Spinal cord (tissue), 9 donors: ENCODE measurements at regions not wholly inside any gene's neighbourhood (a gene's known extent, or its start where the extent isn't known, plus 50 kb on each side); places are given as distances from the start of the nearest gene placed in this dataset.

Source experiments
- DNase-seq, 6 donors: peaks; one replicate each; pipeline versions ENCODE4 v3.0.0 to v3.0.0-alpha.2; 2013 to 2015; ENCODE audit warnings: low spot score in 6 of 6, low read depth in 4 of 6
- H3K27ac ChIP-seq: one replicate; pipeline ENCODE4 v1.5.1; 2013; ENCODE audit warnings: low read depth, low read length, control low read depth
- H3K27me3 ChIP-seq: one replicate; pipeline ENCODE4 v1.6.1; 2013; ENCODE audit warnings: low read length; ENCODE audit not compliant: control insufficient read depth, insufficient read depth
- H3K36me3 ChIP-seq: one replicate; pipeline ENCODE4 v1.6.1; 2013; ENCODE audit warnings: low read length; ENCODE audit not compliant: control insufficient read depth, insufficient read depth
- H3K4me1 ChIP-seq: one replicate; pipeline ENCODE4 v1.6.1; 2013; ENCODE audit warnings: low read length; ENCODE audit not compliant: control insufficient read depth, insufficient read depth
- H3K4me3 ChIP-seq: one replicate; pipeline ENCODE4 v1.5.1; 2013; ENCODE audit warnings: low read depth, low read length, control low read depth
- H3K9me3 ChIP-seq: one replicate; pipeline ENCODE4 v1.6.1; 2013; ENCODE audit warnings: low read length; ENCODE audit not compliant: control insufficient read depth, insufficient read depth
- WGBS: methylation state at CpG from one replicate; pipeline ENCODE4 v1.1.5; 2013; ENCODE audit warnings: missing lambda C conversion rate; ENCODE audit not compliant: insufficient coverage; 5-methylcytosine and 5-hydroxymethylcytosine counted together
- donor health status: healthy.

DNA sequence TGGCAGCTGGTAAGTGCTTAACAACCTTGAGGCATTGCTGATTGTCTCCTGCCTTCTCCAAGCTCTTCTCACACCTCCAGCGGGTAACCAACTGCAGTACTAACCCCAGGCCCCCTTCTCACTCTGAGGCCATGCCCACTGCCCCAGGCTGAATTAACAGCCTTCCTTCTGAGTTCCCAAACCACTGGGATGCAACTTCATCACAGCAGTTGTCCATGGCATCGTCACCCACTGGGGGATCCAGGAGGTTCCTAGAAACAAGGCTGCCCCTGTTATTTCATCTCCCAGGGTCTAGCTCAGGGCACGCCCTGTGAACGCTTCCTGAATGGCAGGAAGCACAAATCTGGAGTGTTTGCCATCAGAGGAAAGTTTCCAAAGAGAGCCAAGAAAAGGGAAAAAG is 58.0 kb downstream of the SYNE3 start:
- Histone ChIP-seq H3K9me3 (no peaks in the 10 kb centered on the region), H3K36me3 (peaks cover 6% of the 10 kb centered on the region), H3K27me3 (peaks cover 2% of the 10 kb centered on the region), H3K27ac (no peak overlapping the region), H3K4me3 (no peak overlapping the region), H3K4me1 (peaks cover 56% of the 10 kb centered on the region)
- 76% methylated on average over 3 of the region's 4 CpGs for WGBS
- no peak for DNase-seq

DNA sequence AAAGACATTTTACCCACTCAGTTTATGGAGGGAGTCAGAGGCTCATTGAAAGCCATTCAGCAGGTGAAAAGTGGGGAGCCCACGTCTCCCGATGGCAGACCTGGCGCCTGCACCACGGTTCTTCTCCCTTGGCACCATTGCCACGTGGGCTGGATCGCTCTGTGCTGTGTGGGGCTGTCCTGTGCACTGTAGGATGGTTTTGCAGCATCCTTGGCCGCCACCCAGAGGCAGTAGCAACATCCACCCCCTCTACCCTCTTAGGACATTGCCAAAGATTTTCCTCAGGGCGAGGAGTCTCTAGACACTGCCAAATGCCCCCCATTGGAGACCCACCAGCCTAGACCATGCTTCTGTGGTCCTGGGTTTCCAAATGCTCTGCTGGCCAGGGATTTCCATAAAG is 60.2 kb downstream of the SYNE3 start:
- Histone ChIP-seq H3K36me3 (peaks cover 8% of the 10 kb centered on the region), H3K9me3 (no peaks in the 10 kb centered on the region), H3K27me3 (peaks cover under 1% of the 10 kb centered on the region), H3K4me1 (peaks cover 43% of the 10 kb centered on the region), H3K4me3 (no peak overlapping the region), H3K27ac (no peak overlapping the region)
- WGBS = 51% methylated on average over 6 of the region's 8 CpGs
- no peak for DNase-seq

DNA sequence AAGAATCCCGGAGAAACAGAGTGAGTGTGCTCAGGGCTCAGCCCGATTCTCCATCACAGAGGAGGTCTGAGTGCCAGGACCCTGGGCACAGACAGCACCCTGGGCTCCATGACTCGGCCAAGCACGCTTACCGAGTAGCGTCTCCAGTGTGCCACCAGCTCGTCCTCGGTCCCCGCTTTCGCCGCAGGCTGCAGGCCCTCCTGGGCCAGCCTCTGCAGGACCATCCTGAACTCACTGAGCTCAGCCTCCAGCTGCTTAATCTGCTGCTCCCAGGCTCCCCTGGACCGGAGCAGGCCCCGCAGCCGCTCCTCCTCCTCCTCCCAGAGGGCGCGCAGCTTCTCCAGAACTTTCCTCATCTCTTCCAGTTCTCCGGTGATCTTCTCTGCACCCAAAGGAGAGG is 61.2 kb downstream of the SYNE3 start:
- peaks cover 8% of the 10 kb centered on the region for H3K36me3 ChIP-seq
- peaks cover 32% of the 10 kb centered on the region for H3K4me1 ChIP-seq
- no peak overlapping the region for H3K4me3 ChIP-seq
- WGBS = 93% methylated on average over 17 of the region's 17 CpGs
- no peaks in the 10 kb centered on the region for H3K9me3 ChIP-seq
- H3K27me3 ChIP-seq = no peaks in the 10 kb centered on the region
- no peak for DNase-seq
- no peak overlapping the region for H3K27ac ChIP-seq

DNA sequence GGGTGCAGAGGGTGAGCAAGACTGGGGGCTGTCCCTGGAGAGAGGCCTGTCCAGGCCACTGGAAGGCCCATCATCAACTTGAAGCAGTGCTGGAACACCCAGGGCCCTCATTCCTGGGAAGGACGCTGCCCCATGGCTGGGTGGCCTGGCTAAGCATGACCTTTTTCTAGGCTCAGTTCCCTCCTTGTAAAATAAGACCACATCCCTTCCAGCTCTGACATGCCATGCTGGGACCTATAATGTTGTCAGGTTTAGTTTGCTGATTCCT is 62.8 kb downstream of the SYNE3 start:
- H3K4me3 ChIP-seq = no peak overlapping the region
- no peak for DNase-seq
- peaks cover 29% of the 10 kb centered on the region for H3K4me1 ChIP-seq
- no CpG with 5 or more reads among the region's 1 CpG for WGBS
- H3K9me3 ChIP-seq = no peaks in the 10 kb centered on the region
- no peaks in the 10 kb centered on the region for H3K27me3 ChIP-seq
- peaks cover 18% of the 10 kb centered on the region for H3K36me3 ChIP-seq
- no peak overlapping the region for H3K27ac ChIP-seq

DNA sequence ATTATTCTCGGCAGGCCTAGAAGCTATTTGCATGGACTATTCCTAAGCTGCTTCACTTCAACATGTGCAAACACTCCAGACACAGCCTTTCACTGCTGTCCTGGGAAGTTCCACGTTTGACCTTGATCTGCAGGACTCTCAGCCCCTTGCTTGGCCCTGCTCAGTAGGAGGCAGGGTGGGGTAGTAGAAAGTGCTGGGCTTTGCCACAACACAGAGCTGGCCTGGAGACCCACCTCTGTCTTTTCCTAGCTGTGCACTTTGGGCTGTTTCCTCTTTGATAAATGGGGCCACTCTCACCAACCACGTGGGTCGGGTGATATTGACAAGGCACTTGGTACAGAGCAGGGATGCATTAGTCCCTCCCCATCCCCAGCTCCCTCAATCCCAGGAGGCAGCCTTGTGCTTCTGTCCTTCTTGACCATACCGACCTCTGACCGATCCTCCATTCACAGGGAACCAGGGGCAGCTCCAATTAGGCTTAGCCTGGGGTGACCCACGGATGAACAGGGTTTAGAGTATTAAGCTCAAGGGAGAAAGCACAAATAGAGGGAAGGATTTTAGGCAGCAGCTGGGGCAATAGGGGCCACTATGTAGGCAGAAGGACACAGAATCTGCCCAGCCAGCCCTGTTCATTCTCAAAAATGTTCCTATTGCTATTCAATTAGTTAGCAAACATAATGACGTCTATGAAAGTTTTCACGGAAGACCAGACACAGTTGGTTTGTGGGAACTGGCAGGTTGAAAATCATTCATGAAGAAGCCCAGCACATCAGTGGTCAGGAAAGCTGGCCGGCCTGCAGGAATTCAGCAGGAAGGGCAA is 63.3 kb downstream of the SYNE3 start:
- no peak overlapping the region for H3K27ac ChIP-seq
- H3K9me3 ChIP-seq = no peaks in the 10 kb centered on the region
- peaks cover 18% of the 10 kb centered on the region for H3K36me3 ChIP-seq
- H3K4me3 ChIP-seq = no peak overlapping the region
- no peaks in the 10 kb centered on the region for H3K27me3 ChIP-seq
- peaks cover 24% of the 10 kb centered on the region for H3K4me1 ChIP-seq
- no peak for DNase-seq
- WGBS = 84% methylated on average over 8 of the region's 10 CpGs

DNA sequence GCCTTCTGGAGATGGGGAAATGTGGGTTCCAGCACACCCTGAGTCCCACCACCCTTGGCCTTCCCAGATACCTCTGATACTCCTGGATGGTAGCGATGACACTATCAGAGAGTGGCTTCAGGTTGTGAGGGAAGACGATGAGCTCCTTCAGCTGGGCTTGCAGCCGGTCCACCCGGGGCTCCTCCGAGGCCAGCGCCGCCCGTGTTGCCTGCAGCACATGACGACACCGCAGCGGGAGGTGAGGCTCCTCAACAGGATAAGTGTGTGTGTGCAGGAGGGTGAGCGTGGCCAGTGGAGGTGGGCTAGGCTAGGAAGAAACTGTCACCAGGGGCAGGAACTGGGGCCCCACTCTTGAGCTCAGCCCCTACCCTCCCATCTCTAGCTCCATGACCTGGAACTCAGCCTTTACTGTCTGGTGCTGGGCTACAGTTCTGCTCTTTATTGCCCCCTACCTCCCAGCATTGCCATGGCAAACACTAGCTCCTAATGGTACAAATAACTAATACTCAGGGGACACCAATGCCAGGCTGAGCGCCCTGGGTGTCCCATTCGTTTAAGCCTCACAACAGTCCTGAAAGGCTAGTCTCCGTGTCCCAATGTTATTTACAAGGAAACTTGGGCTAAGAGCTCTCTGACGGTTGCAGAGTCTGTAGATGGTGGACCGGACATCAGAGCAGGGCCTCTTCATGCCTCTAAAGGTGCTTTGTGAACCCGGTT is 64.1 kb downstream of the SYNE3 start:
- WGBS = 83% methylated on average over 8 of the region's 18 CpGs
- Histone ChIP-seq H3K27ac (no peak overlapping the region), H3K4me3 (no peak overlapping the region), H3K4me1 (peaks cover 17% of the 10 kb centered on the region), H3K9me3 (no peaks in the 10 kb centered on the region), H3K36me3 (peaks cover 18% of the 10 kb centered on the region), H3K27me3 (no peaks in the 10 kb centered on the region)
- peak in 1 of 6 donors; percentile 37 for DNase-seq

DNA sequence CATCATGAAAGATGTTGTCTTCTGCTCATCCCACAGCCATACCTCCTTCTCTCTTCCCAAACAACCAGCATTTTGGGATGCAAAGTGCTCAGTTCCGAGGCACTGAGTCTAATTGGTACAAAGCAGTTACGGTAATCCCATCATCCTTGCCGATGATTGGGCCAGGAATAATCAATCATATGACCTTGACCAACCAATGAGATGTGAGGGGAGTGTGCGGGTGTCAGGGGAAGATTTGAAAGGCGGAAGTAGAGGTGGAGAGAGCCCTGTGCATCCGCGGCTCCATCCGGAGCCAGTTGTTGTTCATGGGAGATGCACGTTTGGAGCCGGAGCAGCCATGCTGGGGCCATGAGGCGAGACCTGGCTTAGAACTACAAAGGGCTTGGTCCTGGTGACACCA is 67.3 kb downstream of the SYNE3 start:
- peaks cover 4% of the 10 kb centered on the region for H3K4me1 ChIP-seq
- H3K27ac ChIP-seq = no peak overlapping the region
- no peaks in the 10 kb centered on the region for H3K27me3 ChIP-seq
- 98% methylated on average over 10 of the region's 11 CpGs for WGBS
- DNase-seq = no peak
- H3K36me3 ChIP-seq = peaks cover 23% of the 10 kb centered on the region
- no peaks in the 10 kb centered on the region for H3K9me3 ChIP-seq
- no peak overlapping the region for H3K4me3 ChIP-seq

DNA sequence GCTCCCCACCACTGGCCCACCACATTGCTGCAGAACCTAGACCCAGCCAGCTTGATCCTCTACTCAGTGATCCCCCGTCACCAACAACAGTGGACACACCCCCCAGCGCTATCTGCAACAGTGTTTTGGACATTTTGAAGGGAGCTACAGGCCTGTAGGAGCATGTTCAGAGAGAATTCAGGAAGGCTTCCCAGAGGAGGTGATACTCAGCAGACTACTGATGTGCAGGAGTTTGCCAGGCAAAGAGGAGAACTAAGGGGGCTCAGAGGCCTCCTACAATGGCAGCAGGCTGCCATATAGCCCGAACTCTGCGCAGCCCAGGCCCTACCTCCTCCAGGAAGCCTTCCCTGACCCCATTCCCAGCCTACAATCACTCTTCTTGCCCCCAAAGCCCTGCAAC is 70.0 kb downstream of the SYNE3 start:
- no peak for DNase-seq
- WGBS = 88% methylated on average over 2 of the region's 4 CpGs
- no peaks in the 10 kb centered on the region for H3K9me3 ChIP-seq
- H3K4me1 ChIP-seq = peaks cover 4% of the 10 kb centered on the region
- H3K4me3 ChIP-seq = no peak overlapping the region
- peaks cover 20% of the 10 kb centered on the region for H3K36me3 ChIP-seq
- no peaks in the 10 kb centered on the region for H3K27me3 ChIP-seq
- H3K27ac ChIP-seq = no peak overlapping the region

DNA sequence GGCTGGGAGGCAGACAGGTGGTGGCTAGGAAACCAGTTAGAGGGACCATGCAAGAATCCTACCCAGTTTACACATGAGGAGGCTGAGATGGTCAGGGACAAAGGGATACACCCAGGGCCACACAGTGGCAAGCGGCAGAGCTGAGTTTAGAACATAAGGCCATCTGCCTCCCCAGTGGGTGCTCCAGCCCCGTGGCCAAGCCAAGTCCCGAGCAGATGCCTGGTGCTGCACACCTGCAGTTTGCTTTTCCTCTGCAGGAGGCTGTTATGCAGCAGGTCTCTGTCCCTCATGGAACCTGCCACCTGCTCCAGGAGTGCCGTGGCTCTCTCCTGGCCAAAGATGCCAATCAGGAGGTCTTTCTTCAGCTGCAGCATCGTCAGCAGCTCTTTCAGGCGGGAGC is 70.8 kb downstream of the SYNE3 start:
- no peak overlapping the region for H3K4me3 ChIP-seq
- no peak overlapping the region for H3K27ac ChIP-seq
- 71% methylated on average over 6 of the region's 6 CpGs for WGBS
- H3K36me3 ChIP-seq = peaks cover 22% of the 10 kb centered on the region
- DNase-seq = no peak
- H3K27me3 ChIP-seq = no peaks in the 10 kb centered on the region
- peaks cover 4% of the 10 kb centered on the region for H3K4me1 ChIP-seq
- no peaks in the 10 kb centered on the region for H3K9me3 ChIP-seq

DNA sequence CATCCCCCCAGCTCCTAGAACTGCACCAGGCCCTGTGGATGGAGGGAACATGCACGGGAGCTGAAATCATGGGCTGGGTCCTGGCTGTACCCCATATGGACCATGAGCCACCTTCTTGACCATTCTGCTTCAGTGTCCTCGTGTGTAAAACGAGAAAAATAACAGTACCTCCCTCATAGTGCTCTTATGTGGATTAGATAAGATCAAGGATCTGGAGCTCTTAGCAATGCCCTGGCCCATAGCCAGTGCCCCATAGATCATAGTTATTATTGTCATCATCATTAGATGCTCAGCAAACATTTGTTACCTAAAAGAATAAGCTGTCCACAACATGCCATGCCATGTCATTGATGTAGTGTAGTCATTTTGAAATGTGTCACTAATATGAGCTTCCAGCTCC is 71.3 kb downstream of the SYNE3 start:
- Histone ChIP-seq H3K4me3 (no peak overlapping the region), H3K27ac (no peak overlapping the region), H3K36me3 (peaks cover 22% of the 10 kb centered on the region), H3K4me1 (peaks cover 4% of the 10 kb centered on the region), H3K27me3 (no peaks in the 10 kb centered on the region), H3K9me3 (no peaks in the 10 kb centered on the region)
- WGBS = 86% methylated on average over 1 of the region's 3 CpGs
- peak in 1 of 6 donors; percentile 17 for DNase-seq
